T follicular helper cell (primary cell): ENCODE measurements at regions not wholly inside any gene's neighbourhood (a gene's known extent, or its start where the extent isn't known, plus 50 kb on each side); places are given as distances from the start of the nearest gene placed in this dataset.
"Not testable (repeated sequence)": the region's sequence is repeated elsewhere in the genome, so short reads cannot be mapped to it uniquely, and the experiment has no call there.

Experiments
- DNase-seq: peaks from one replicate; pipeline ENCODE4 v3.0.0-alpha.2; 2020; ENCODE audit warnings: low read depth

DNA sequence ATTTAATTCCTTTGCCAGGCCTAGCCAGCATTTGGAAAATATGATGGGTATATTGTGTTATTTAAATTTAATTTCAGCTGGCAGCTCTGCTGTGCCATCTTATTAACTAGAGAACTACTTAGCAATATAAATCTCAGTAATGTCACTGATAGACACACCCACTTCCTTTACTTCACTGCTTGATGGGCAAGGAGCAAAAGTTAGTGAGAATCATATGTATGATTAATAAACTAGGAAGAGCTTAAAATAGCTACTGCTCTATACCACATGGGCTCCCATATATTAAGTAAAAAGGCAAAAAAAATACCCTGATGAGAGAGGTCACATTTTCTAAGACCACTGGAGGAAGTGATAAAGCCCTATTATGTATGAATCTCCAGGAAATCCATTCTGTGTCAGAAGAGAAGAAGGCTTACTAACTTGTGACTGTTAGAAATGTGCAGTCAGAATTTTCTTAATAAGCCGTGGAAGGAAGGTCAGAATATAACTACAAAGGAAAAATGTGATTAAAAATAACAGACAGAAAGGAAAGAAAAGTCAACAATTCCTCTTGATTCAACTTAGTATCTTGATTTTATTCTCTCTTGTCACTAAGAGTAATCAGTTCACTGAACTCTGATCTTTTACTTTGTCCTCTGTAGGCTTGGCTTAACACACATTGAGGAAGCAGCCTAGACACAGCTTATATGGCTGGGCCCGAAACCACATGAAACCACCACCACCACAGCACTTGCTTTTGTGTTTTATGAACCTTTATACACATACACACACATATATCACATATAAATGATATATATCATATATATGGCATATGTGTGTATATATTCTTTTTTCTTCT, 1233.9 kb upstream of the ALCAM start:
- DNase-seq: no peak

DNA sequence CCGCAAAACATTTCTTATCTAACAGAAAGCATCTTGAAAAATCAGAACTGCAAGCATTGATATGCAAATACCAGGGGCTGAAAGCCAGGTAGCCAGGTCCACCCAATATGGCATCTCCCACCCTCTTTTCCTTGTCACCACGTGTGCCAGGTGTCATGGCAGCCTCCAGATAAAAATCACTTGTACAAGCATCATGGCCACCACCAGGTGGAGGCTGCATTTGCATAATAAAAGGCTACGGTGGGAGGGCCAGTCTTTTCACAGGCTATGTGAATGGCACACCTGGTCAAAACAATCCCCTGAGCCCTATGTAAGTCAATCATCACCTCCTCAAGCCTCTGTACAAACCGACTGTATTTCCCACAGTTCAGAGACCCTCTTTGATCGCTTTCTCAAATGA, 1233.1 kb upstream of the ALCAM start:
- DNase-seq: no peak

DNA sequence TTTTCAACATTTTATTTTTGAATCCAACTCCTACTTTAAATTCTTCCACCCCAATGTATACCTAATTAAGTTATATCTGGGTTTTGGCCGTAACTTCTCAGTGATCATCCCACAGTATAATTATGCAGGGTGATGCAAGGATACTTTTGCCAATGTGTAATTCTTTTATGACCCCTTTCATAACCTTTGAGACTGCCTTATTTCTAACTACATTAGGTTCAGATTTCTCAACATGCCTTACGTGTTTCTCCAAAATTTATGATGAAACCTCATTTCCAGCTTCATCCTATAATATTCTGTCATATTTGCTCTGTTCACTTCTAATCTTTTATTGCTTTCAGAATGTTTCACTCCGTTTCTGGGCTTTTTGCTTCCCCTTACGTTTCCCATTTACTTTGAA, 1229.6 kb upstream of the ALCAM start:
- no peak for DNase-seq

DNA sequence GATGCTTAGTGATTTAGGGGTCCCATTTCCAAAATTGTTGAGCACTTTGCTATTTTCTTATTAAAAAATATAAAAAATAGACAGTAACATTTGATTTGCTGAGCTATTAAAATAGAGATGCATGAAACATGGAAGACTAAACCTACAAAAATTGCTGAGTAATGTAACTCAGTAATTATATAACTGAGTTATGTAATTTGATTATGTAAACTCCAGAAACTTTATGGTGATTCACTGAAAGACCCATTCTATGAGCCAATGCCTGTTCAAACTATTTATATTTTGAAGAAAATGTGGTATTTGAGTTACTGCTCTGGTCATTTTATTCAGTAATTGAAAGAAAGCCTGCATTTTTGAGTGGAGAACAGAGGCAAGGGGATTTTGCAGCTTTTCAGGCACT, 1221.5 kb upstream of the ALCAM start:
- DNase-seq: no peak

DNA sequence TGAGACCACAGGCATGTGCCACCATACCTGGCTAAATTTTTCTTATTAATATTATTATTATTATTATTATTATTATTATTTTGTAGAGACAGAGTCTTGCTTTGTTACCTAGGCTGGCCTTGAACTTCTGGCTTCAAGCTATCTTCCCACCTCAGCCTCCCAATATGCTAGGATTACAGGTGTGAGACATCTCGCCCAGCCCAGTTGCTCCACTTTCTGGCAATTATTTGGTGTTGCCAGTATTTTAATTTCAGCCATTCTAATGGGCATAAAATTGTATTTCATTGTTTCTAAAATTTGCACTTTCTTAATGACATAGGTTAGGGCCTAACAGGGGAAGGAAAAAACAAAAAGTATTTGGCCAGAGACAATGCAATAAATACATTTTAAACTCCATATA, 1217.6 kb upstream of the ALCAM start:
- no peak for DNase-seq

DNA sequence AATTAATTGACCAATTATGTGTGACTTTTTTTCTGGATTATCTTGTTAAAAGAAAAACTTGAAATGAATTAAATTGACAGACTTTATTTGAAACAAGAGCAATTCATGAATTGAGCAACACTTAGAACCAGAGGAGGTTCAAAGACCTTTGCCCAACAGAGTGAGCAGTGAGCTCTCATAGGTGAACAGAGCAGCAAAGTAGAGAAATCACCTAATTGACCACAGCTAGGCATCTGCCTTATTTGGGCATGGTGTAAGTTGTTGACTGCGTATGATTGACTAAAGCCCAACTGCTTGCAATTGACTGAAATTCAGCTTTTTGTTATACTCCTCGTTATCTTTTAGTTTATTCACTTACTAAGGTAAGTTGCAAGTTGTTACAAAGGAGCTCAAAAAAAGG, 1216.0 kb upstream of the ALCAM start:
- DNase-seq: no peak

DNA sequence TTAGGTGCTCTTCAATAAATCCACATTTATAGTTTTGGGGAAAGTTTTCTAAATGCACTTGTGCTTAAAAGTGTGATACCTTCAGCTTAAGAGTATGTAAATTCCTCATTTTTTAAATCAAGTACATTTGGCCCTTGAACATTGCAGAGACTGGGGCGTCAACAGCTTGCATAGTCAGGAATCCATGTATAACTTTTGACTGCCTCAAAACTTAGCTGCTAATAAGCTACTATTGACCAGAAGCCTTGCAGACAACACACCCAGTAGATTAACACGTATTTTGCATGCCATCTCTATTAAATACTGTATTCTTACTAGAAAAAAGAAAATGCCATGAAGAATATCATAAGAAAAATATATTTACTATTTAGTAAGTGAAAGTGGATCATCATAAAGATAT, 1211.8 kb upstream of the ALCAM start:
- DNase-seq: no peak

DNA sequence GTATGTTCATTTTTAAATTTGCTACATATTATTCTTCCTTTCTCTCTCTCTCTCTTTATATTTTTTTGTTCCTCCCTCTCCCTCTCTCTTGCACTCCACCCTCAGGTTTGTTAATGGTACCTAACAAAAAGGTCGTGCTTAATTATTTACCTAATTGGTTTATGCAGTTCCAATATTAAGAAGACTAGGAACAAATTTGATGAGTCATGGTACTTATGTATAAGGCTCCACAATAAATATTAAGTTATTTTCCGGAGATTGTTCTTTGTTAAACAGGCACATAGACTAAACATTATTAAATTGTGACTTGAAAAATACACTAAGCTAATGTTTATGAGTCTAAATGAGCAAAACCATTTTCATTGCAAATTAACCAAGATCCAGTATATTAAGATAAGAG, 1200.8 kb upstream of the ALCAM start:
- no peak for DNase-seq

DNA sequence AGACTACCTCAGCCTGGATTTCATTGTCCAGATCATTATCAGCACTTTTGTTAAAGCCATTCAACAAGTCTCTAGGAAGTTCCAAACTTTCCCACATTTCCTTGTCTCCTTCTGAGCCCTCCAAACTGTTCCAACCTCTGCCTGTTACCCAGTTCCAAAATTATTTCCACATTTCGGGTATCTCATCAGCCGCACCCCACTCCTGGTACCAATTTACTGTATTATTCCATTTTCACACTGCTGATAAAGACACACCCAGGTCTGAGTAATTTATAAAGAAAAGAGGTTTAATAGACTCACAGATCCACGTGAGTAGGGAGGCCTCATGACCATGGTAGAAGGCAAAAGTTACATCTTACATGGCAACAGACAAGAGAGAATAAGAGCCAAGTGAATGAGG, 1198.3 kb upstream of the ALCAM start:
- no peak for DNase-seq

DNA sequence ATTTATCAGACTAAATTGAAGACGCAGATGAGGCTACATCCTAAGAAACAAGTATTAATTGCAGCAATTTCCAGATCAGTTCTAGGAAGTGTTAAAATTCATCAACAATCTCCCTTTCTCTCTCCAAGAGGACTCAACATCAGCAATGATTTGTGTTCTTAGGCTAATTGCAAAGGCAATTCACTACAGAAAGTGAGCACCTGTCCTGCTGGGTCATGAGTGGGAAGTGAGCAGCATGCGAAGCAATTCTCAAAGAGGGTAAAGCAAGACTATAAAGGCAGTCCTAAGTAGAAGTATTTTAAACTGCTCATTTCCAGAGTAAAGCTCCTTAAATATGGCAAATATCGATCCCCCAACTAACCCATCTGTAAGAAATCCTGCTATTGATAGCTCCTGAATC, 1191.0 kb upstream of the ALCAM start:
- no peak for DNase-seq

DNA sequence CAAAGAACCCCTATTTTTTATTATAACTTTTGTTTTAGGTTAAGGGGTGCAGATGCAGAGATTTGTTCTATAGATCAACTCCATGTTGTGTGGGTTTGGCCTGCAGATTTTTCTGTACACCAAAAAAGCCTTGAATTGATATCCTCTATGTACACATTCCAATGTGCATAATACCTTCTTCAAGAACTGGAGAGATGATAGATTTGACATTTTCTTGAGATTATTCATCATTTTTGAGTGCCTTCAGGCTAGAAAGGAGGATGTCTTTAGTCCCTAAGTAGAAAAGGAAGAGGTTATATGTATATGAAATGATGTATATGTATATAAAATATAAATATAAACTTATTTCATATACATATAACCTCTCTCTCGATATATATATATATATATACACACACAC, 1190.0 kb upstream of the ALCAM start:
- DNase-seq: no peak

DNA sequence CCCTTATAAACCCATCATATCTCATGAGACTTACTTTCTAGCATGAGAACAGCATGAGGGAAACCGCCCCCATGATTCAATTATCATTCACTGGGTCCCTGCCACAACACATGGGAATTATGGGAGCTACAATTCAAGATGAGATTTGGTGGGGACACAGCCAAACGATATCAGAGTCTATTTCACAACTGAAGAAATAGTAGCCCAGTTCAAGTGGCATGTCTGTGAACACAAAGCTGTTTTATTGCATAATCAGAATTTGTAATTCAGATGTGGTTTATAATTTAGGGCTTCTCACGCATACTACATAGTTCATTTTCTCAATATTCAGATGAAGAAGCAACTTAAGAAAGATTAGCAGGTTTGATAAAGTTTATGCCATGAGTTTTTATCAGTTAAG, 1188.0 kb upstream of the ALCAM start:
- DNase-seq: no peak

DNA sequence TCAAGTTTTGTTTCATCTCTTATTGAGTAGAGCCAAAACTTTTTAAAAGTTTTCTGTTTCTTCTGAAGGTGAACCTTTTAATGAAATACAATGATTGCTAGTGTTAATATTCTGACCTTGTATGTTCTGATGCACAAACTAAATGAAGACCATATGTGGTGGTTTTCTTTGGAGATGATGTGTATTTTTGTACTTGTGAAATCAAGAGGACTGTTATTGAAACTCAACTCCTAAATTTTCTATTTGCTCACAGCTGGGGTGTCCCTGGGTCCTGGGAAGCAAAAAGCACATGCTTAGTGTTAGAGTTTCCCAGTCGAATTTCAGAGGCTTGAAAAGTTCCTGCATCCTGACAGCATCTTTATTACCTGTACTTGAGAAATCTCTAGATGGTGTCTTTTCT, 1185.8 kb upstream of the ALCAM start:
- no peak for DNase-seq

DNA sequence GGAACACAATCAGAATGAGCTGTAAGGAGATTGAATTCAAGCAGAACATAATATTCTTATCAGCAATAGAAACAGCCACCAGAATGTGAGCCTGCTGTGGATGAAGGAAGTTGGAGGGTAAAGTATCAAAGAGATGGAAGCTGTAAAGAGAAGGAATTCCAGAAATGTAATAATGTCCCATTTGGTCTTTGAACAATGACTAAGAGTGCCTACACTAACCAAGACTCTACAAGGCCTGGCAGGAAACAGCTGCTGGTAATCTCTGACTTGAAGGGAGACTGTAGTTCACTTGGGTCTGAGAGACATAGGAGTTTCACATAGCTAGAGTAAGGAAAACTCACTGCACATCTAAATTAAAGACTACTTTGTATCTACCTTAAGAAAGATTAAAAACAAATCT, 1176.0 kb upstream of the ALCAM start:
- DNase-seq: no peak

DNA sequence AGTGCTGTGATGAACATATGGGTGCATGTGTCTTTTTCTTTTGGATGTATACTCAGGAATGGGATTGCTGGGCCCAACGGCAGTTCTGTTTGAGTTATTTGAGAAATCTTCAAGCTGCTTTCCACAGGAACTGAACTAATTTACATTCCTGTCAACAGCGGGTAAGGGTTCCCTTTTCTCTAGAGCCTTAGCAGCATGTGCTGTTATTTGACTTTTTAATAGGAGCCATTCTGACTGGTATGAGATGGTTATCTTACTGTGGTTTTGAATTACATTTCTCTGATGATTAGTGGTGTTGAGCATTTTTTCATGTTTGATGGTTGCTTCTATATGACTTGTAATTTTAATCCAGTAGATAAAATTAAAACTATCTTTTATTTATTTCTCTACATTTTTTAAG, 1168.6 kb upstream of the ALCAM start:
- DNase-seq: no peak

DNA sequence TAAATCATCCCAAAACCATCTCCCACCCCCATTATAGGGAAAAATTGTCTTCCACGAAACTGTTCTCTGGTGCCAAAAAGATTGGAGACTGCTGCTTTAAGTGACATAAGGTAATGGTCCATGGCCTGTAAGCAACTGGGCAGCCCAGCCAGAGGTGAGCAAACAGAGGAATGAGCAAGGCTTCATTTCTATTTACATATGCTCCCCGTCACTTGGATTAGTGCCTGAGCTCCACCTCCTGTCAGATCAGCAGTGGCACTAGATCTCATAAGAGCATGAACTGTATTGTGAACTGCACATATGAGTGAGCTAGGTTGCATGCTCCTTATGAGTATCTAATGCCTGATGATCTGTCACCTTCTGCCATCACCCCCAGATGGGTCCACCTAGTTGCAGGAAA, 1159.8 kb upstream of the ALCAM start:
- no peak for DNase-seq

DNA sequence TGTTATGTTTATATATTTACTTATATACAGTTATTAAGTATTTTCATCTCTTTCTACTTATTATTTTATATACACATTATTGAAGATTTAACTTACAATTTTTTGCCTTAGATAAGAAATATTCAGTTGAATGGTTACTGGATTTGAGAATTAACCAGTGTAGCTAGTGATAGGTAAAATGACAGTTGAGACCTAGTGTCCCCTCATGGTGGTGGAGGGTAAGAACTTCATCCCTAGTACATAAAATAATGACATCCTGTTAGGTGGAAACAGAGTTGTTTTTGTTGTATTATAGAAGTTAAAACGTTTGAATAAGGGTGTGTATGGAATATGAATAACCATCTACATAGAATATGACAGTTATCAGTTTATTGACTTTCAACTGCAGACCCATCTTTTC, 1152.4 kb upstream of the ALCAM start:
- DNase-seq: no peak

DNA sequence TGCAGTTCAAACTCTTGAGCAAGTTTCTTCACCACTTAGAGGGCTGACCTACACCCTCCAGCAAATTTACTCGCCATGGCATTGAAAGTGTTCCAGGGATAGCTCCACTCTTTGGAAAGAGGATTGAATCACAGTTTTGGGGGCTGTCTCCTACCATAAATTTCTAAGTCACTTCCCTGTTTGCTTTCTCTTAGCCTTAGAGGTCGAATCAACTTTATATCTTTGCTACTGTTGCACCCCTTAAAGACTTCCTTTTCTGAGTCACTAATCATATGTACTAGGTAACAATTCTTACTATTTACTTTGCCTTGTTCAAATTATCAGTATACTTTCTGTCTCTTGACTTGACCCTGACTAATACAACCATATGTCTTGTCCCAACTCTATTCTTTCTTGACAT, 1151.8 kb upstream of the ALCAM start:
- no peak for DNase-seq

DNA sequence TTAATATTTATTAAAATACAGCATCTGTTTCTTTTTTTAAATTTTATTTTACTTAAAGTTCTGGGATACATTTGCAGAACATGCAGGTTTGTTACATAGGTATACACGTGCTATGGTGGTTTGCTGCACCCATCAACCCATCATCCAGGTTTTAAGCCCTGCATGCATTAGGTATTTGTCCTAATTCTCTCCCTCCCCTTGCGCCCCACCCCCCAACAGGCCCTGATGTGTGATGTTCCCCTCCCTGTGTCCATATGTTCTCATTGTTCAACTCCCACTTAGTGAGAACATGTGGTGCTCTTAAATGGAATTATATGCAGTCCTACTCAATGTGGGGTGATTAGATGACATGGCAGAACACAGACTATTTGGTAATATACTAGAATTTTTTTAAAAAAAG, 1147.7 kb upstream of the ALCAM start:
- DNase-seq: not testable (repeated sequence)

DNA sequence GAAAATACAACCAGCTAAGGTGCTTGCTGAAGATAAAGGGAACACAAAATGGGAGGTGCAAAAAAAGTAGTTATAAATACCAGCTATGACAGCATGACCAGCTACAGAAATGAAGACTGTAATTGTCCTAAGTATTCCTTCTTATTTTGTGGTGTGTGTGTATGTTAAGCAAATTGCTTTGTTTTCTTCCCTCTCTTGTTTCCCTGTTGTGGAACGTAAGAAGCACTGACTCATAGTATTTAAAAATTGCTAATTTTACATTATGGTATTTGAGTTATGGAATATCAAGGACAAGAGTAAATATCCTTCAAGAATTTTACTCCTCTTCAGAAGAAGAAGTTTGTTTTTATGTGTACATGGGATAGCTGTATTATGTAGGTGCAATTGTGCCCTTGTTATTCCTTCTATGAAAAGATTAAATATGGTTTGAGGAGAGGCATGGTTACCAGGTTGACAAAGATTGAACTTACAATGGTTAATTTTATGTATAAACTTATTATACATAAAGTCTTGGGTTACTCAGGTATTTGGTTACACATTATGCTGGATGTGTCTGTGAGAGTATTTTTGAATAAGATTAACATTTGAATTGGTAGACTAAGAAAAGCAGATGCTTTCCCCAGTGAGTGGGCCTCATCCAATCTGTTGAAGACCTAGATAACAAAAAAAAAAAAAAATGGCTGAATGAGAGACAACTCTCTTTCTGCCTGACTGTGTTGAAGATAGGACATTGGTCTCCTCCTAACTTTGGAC, 1132.1 kb upstream of the ALCAM start:
- no peak for DNase-seq

DNA sequence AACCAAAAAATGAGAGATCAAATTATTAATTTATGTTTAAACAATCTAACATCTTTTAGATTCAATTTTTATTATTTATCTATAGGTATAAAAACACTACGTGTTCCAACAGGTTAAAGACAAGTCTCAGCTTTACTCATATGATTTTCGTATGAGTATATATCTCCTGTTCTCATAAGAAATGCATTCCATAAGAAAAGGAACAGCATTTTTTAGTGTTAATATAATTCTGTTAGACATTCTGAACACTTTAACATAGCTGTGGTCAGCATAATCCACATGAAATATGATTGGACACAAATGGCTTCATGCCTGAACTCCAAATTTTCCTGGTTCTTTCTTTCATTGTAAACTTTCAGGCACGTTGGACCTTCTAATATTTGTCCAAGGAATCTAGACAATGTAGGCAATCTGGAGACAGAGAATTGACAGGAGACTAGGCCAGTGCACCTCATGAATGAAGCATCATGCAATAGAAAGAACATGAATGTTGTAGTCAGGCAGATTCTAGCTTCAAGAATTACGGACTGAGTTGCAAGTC, 1122.0 kb upstream of the ALCAM start:
- no peak for DNase-seq

DNA sequence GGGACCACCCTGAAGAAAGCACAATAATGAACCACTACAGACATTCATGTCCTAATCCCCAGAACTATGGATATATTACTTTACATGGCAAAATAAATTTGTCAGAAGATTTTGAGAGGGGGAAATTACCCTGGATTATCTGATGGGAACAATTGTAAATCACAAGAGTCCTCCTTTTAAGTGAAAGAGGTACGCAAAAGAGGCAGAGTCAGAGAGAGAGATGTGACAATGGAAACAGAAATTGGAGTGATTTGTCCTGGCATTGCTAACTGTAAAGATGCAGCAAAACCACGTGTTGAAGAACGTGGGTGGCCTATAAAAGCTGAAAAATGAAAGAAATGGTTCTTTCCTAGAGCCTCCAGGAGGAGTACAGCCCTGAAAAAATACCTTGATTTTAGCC, 1121.4 kb upstream of the ALCAM start:
- no peak for DNase-seq

DNA sequence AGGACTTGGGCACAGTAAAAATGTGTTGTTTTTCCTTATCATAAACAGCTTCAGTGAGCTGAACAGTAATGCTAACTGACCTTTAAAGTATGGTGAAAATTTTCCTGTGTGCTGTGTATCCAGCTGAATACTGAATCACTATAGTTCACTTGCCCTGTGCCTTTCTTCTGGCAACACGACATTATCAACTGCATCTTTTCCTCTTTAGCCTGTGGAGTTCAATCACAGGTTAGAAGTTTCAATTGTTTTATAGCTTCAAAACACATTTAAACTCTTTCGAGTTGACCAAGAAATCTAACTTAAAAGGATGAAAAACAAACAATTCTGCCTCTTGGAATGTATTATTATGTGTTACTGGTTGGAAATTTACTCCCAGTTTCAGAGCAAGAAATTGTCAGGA, 1120.7 kb upstream of the ALCAM start:
- DNase-seq: no peak
